ENCODE measurements at regions not wholly inside any gene's neighbourhood (a gene's known extent, or its start where the extent isn't known, plus 50 kb on each side); places are given as distances from the start of the nearest gene placed in this dataset.

DNA sequence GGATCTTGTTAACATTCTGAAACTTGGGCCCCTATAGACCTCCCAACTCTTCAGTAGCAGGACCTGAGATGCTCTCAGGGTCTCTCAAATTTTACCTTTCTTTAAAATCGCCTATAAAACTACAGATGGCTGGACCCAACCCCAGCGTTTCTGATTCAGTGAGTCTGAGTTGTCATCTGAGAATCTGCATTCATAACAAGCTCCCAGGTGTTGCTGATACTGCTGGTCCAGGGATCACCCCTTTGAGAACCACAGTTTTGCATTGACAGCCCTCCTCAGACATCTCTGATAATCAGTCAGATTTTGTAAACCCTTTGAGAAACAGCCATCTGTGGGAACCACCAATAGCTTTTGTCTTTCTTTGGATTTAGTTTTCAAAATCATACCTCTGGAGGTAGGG, 315.8 kb downstream of the CYRIA start:
- no peak for TF ChIP-seq CTCF (IDR thresholded peaks at IDR 0.05)
- TF ChIP-seq ZFX (IDR thresholded peaks at IDR 0.05; ENCODE audit: borderline replicate concordance) = no peak

Measured in 22Rv1 (cell line).